HG03571 (cell line): ENCODE measurements at regions not wholly inside any gene's neighbourhood (a gene's known extent, or its start where the extent isn't known, plus 50 kb on each side); places are given as distances from the start of the nearest gene placed in this dataset.
"Not testable (repeated sequence)": the region's sequence is repeated elsewhere in the genome, so short reads cannot be mapped to it uniquely, and the experiment has no call there.

Source experiments
- ATAC-seq: cut with Tn5 transposase; IDR thresholded peaks from one replicate; pipeline ENCODE4 v1.9.1; 2021; ENCODE audit not compliant: unreplicated experiment

GRCh38 chr7:68893411-68893810 lies 704.9 kb upstream of the AUTS2 start:
- ATAC-seq, result no peak

GRCh38 chr7:68899156-68899555 lies 699.1 kb upstream of the AUTS2 start:
- ATAC-seq, result not testable (repeated sequence)

- ATAC-seq, result no peak
Observed at GRCh38 chr7:68900096-68900495, 698.2 kb upstream of the AUTS2 start.

GRCh38 chr7:68904630-68905029 lies 693.6 kb upstream of the AUTS2 start:
- no peak for ATAC-seq

GRCh38 chr7:68911754-68912153 lies 686.5 kb upstream of the AUTS2 start:
- no peak for ATAC-seq

GRCh38 chr7:68914006-68914405 lies 684.3 kb upstream of the AUTS2 start:
- no peak for ATAC-seq

- ATAC-seq, result no peak
Observed at GRCh38 chr7:68917041-68917651, 681.1 kb upstream of the AUTS2 start.

GRCh38 chr7:68918621-68919020 lies 679.7 kb upstream of the AUTS2 start:
- no peak for ATAC-seq

GRCh38 chr7:68922850-68923249 lies 675.4 kb upstream of the AUTS2 start:
- ATAC-seq, result no peak

GRCh38 chr7:68925241-68925640 lies 673.0 kb upstream of the AUTS2 start:
- no peak for ATAC-seq

- no peak for ATAC-seq
Observed at GRCh38 chr7:68929781-68930261, 668.5 kb upstream of the AUTS2 start.

GRCh38 chr7:68936471-68937035 lies 661.7 kb upstream of the AUTS2 start:
- no peak for ATAC-seq

GRCh38 chr7:68938151-68938550 lies 660.1 kb upstream of the AUTS2 start:
- no peak for ATAC-seq

- ATAC-seq, result no peak
Observed at GRCh38 chr7:68943786-68944185, 654.5 kb upstream of the AUTS2 start.

GRCh38 chr7:68955656-68956055 lies 642.6 kb upstream of the AUTS2 start:
- ATAC-seq, result no peak

- no peak for ATAC-seq
Observed at GRCh38 chr7:68958571-68958970, 639.7 kb upstream of the AUTS2 start.

- no peak for ATAC-seq
Observed at GRCh38 chr7:68963552-68963951, 634.7 kb upstream of the AUTS2 start.

GRCh38 chr7:68964060-68964459 lies 634.2 kb upstream of the AUTS2 start:
- ATAC-seq, result no peak

GRCh38 chr7:68965351-68965750 lies 632.9 kb upstream of the AUTS2 start:
- ATAC-seq, result no peak

- ATAC-seq, result no peak
Observed at GRCh38 chr7:68967598-68967997, 630.7 kb upstream of the AUTS2 start.

- ATAC-seq, result no peak
Observed at GRCh38 chr7:68969571-68969970, 628.7 kb upstream of the AUTS2 start.

GRCh38 chr7:68971634-68972340 lies 626.5 kb upstream of the AUTS2 start:
- no peak for ATAC-seq
